ENCODE measurements at regions not wholly inside any gene's neighbourhood (a gene's known extent, or its start where the extent isn't known, plus 50 kb on each side); places are given as distances from the start of the nearest gene placed in this dataset.

DNA sequence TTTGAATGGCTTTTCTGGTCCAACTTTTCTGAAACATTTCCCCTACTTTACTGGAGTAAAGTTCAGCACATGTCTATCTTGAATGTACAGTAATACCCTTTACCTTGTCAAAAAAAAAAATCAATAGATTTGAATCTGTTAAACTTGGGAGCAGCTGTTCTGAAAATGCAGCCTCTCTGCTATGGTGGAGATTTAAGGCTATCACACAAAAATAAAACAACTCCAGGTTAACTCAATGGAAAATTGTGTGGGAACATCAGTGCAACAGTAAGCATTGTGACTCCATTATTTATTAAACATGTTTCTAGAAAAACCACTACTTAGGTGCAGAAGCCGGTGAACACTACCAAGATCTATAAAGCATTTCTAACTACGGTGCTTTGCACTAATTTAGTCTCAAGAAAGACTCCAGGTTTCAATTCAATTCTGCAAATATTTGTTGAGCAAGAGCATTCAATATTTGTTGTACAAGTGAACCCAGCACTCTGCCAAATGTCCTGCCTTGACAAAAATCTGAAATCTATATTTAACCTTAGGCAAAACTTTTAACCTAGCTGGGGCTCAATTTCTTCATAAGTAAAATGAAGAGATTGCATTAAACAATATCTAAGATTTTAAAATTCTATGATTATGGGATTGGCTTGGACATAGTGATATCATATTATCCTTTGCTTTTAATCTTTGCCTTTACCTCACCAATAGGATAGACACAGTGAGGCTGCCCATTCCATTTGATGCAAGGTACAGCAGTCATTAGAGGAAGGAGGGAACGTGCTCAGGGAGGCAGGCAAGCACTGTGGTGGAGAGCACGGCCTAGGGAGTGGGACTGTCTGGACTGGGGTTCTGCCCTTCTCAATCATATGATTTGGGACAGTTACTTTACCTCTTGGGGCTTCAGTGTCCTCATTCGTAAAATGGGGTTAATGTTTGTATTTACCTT, 155.2 kb downstream of the KITLG start:
- no TSS peak for BruUV-seq (replicated peaks)
- POLR2A ChIA-PET (ENCODE audit: unreplicated experiment): no interaction called here
- no peak overlapping the region for H4K91ac ChIP-seq (ENCODE audit: insufficient read depth, low read depth, low read length)
- TF ChIP-seq RFX5 (IDR thresholded peaks at IDR 0.05; ENCODE audit: low read depth, low read length) (no peak), RAD21 (IDR thresholded peaks at IDR 0.05; ENCODE audit: low read length) (no peak), FOS (IDR thresholded peaks at IDR 0.05; ENCODE audit: low read depth, low read length) (no peak), MAFK (IDR thresholded peaks at IDR 0.05; ENCODE audit: low read depth, low read length) (no peak), RCOR1 (IDR thresholded peaks at IDR 0.05; ENCODE audit: insufficient replicate concordance, low read length) (no peak), CHD1 (IDR thresholded peaks at IDR 0.05; ENCODE audit: low read depth, low read length) (no peak), NFE2L2 (IDR thresholded peaks at IDR 0.05; ENCODE audit: low read depth, low read length) (no peak), MAZ (IDR thresholded peaks at IDR 0.05; ENCODE audit: borderline replicate concordance, low read depth, low read length) (no peak), BHLHE40 (IDR thresholded peaks at IDR 0.05; ENCODE audit: low read depth, low read length) (no peak), POLR2A (IDR thresholded peaks at IDR 0.05; ENCODE audit: low read depth, low read length) (no peak), SMC3 (IDR thresholded peaks at IDR 0.05; ENCODE audit: low read depth, low read length) (no peak), MXI1 (IDR thresholded peaks at IDR 0.05; ENCODE audit: borderline replicate concordance, low read depth, low read length) (no peak)
- TF ChIP-seq, protein P1, sequence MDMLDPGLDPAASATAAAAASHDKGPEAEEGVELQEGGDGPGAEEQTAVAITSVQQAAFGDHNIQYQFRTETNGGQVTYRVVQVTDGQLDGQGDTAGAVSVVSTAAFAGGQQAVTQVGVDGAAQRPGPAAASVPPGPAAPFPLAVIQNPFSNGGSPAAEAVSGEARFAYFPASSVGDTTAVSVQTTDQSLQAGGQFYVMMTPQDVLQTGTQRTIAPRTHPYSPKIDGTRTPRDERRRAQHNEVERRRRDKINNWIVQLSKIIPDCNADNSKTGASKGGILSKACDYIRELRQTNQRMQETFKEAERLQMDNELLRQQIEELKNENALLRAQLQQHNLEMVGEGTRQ (IDR thresholded peaks at IDR 0.05; ENCODE audit: low read depth, low read length): no peak
- TF ChIP-seq, protein P2, sequence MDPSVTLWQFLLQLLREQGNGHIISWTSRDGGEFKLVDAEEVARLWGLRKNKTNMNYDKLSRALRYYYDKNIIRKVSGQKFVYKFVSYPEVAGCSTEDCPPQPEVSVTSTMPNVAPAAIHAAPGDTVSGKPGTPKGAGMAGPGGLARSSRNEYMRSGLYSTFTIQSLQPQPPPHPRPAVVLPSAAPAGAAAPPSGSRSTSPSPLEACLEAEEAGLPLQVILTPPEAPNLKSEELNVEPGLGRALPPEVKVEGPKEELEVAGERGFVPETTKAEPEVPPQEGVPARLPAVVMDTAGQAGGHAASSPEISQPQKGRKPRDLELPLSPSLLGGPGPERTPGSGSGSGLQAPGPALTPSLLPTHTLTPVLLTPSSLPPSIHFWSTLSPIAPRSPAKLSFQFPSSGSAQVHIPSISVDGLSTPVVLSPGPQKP (IDR thresholded peaks at IDR 0.05; ENCODE audit: borderline replicate concordance, low read depth, low read length): no peak
- TF ChIP-seq, protein P3, sequence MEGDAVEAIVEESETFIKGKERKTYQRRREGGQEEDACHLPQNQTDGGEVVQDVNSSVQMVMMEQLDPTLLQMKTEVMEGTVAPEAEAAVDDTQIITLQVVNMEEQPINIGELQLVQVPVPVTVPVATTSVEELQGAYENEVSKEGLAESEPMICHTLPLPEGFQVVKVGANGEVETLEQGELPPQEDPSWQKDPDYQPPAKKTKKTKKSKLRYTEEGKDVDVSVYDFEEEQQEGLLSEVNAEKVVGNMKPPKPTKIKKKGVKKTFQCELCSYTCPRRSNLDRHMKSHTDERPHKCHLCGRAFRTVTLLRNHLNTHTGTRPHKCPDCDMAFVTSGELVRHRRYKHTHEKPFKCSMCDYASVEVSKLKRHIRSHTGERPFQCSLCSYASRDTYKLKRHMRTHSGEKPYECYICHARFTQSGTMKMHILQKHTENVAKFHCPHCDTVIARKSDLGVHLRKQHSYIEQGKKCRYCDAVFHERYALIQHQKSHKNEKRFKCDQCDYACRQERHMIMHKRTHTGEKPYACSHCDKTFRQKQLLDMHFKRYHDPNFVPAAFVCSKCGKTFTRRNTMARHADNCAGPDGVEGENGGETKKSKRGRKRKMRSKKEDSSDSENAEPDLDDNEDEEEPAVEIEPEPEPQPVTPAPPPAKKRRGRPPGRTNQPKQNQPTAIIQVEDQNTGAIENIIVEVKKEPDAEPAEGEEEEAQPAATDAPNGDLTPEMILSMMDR (conservative IDR thresholded peaks at IDR 0.05; ENCODE audit: low read depth, low read length): no peak

More for the DNA sequence above, 155.2 kb downstream of the KITLG start:
- H3K4me3 ChIP-seq (ENCODE audit: insufficient read depth, low read depth, low read length): no peak overlapping the region
- H2BK120ac ChIP-seq (ENCODE audit: low read depth, low read length): no peak overlapping the region
- H3K4me2 ChIP-seq (ENCODE audit: low read depth, low read length): no peak overlapping the region
- H2BK5ac ChIP-seq (ENCODE audit: low read depth, low read length, poor library complexity, severe bottlenecking): no peak overlapping the region
- no peak overlapping the region for H2BK20ac ChIP-seq (ENCODE audit: low read depth, low read length)
- no peak overlapping the region for H3K23ac ChIP-seq (ENCODE audit: low read depth, low read length)
- no peak overlapping the region for H3K56ac ChIP-seq (ENCODE audit: extremely low read depth, insufficient read depth, low read length)
- no peak overlapping the region for H2BK15ac ChIP-seq (ENCODE audit: low read depth, low read length)
- H4K5ac ChIP-seq (ENCODE audit: low read depth, low read length): no peak overlapping the region; the same call in 1 of the 2 replicates
- intact Hi-C loops (cut with micrococcal nuclease) (no loop called here), dilution Hi-C loops (cut with HindIII; ENCODE audit: low sequenced_read_pairs, unreplicated experiment) (no loop called here), in situ Hi-C loops (cut with MboI; ENCODE audit: low sequenced_read_pairs) (no loop called here)
- H3K14ac ChIP-seq (replicated peaks; ENCODE audit: low read depth, low read length): no peak overlapping the region
- no peaks in the 10 kb centered on the region for H4K20me1 ChIP-seq (ENCODE audit: insufficient read depth, low read length)
- peaks cover 0 to 3% of the 10 kb centered on the region in 2 experiments; a peak in 1 of 4 replicates for H3K79me1 ChIP-seq (ENCODE audit: low read depth in 1 of 2, low read length in 2 of 2)
- no peak overlapping the region for H3K9ac ChIP-seq (ENCODE audit: low read depth, low read length)
- peaks cover 4% of the 10 kb centered on the region; the same call in 1 of the 2 replicates for H3K4me1 ChIP-seq (ENCODE audit: control insufficient read depth, insufficient read depth, low read length)
- WGBS, 2 experiments (ENCODE audit: extremely low coverage in 2 of 2, insufficient read length in 1 of 2): 100% methylated on average over 1 of the region's 5 CpGs; no CpG with 5 or more reads in 1 of the 2 experiments
- peaks cover 5% of the 10 kb centered on the region for H3K9me3 ChIP-seq (ENCODE audit: control insufficient read depth, insufficient read depth, low read length)
- no peaks in the 10 kb centered on the region for H3K27me3 ChIP-seq (ENCODE audit: control insufficient read depth, insufficient read depth, low read length)
- no peak overlapping the region for H2AK9ac ChIP-seq (replicated peaks; ENCODE audit: low read depth, low read length, poor library complexity)
- H2AK5ac ChIP-seq (ENCODE audit: low read depth, low read length): peak overlapping the region; percentile 43; the same call in 1 of the 2 replicates
- no peak overlapping the region for H4K8ac ChIP-seq (ENCODE audit: low read depth in 2 of 2, low read length in 2 of 2)
- no peak overlapping the region for H3K18ac ChIP-seq (ENCODE audit: low read depth, low read length)
- no peak overlapping the region for H3K4ac ChIP-seq (ENCODE audit: low read depth, low read length)
- ATAC-seq (ENCODE audit: low read depth) (no peak), DNase-seq (no peak)
- CTCF ChIA-PET: no interaction called here
- no peak overlapping the region for H2AFZ ChIP-seq (replicated peaks; ENCODE audit: low read length, poor library complexity)
- H3K9me1 ChIP-seq (ENCODE audit: insufficient read depth, low read length): peaks cover 4% of the 10 kb centered on the region; the same call in 1 of the 2 replicates
- no peak overlapping the region for H3K27ac ChIP-seq (ENCODE audit: insufficient read depth, low read length)
- no peaks in the 10 kb centered on the region for H3K36me3 ChIP-seq (ENCODE audit: control insufficient read depth, insufficient read depth, low read length)

All from IMR-90 (cell line).